Fibroblast of gingiva (primary cell): ENCODE measurements at regions not wholly inside any gene's neighbourhood (a gene's known extent, or its start where the extent isn't known, plus 50 kb on each side); places are given as distances from the start of the nearest gene placed in this dataset.
"Not testable (repeated sequence)": the region's sequence is repeated elsewhere in the genome, so short reads cannot be mapped to it uniquely, and the experiment has no call there.

Experiments used
- DNase-seq: peaks from one replicate; pipeline ENCODE4 v3.0.0-alpha.2; 2011; ENCODE audit warnings: low read depth

GRCh38 chr5:97544678-97545077, 361.6 kb upstream of the RIOK2 start:
- DNase-seq, result no peak

DNA sequence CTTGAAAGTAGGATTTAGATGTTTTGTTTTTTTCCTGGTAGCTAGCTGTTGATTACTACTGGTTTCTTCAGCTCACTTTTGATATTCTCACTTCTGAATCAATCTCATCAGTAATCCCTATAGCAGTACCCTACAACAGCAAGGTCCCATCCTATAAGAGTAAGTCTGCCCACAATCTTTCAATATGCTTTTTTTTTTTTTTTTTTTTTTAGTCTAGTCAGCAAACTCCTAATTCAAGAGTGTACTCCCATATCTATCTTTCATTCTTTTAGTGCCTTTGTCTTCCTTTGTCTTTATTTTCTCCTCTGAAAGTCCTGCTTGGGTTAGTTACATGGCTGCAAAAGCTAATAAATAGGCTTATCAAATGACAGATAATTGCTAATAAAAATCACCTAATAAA, 362.4 kb upstream of the RIOK2 start:
- DNase-seq, result no peak

- peak; percentile 8 for DNase-seq
Measured at GRCh38 chr5:97545886-97546535, 363.0 kb upstream of the RIOK2 start.

DNA sequence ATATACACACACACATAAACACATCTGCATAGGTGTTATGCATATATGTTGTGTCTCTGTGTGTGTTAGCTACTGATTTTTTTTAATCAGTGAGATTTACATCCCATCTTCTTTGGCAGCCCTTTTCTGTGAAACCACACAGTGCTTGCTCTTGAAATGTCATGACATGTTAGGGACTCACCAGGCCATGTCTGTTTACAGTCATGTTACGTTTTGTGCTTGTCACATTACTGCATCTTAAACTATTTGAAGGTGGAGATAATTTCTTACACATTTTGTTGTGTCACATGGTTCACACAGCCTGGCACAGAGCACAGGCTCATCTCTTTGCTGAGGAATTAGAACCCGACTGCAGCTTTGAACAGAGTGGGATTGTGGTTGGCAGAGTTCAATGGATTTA, 364.4 kb upstream of the RIOK2 start:
- DNase-seq, result no peak

- peak; percentile 30 for DNase-seq
Measured at GRCh38 chr5:97547999-97548738, 365.1 kb upstream of the RIOK2 start.

DNA sequence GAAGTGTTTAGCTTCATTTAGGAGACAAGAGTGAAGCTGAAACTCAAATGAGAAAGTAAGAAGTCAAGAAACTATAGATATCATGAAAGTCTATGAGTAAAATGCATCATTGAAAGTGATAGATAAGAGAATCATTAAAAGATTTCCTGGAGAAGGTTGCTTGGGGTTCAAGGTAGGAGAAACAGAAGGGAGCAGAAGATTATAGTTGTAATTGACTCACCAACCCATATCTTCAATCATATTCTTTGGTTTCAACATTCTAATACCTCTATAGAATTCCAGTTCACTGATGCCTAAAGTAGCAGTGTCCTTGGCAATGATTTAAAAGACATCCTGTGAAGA, 365.7 kb upstream of the RIOK2 start:
- no peak for DNase-seq

- DNase-seq, result no peak
Measured at GRCh38 chr5:97549496-97549895, 366.4 kb upstream of the RIOK2 start.

- DNase-seq, result peak; percentile 36
Measured at GRCh38 chr5:97550164-97550563, 367.1 kb upstream of the RIOK2 start.

- DNase-seq, result no peak
Measured at GRCh38 chr5:97550818-97551217, 367.8 kb upstream of the RIOK2 start.

- no peak for DNase-seq
Measured at GRCh38 chr5:97553604-97554452, 370.8 kb upstream of the RIOK2 start.

DNA sequence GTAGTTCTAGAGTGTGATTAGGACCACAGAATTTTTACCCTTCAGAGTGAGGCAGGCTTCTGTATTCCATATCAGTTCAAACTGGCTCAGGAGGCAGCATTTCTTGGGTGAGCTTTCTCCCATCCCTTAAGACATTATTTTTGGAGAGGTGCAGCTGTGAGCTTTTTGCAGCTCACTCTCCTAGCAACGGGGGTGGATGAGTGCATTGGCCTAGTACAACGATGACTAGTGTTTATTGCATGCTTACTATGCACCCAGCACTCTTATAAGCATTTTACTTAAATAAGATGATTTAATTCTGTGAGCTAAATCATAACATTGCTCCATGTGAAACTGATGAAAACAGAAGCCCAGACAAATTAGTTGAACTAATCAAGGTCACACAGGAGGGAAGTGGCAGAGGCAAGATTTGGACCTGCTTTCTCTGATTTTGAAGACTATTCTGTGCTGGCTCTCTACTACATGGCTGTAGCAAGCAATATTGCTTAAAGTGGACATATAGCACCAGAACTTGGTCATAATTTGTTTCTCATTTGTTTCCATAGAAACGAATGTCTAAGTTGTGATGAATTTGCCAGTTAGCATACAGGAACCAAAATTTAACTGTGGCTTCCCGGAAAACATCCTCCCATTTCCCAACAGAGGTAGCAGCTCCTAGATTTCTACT, 372.1 kb upstream of the RIOK2 start:
- peak; percentile 36 for DNase-seq

DNA sequence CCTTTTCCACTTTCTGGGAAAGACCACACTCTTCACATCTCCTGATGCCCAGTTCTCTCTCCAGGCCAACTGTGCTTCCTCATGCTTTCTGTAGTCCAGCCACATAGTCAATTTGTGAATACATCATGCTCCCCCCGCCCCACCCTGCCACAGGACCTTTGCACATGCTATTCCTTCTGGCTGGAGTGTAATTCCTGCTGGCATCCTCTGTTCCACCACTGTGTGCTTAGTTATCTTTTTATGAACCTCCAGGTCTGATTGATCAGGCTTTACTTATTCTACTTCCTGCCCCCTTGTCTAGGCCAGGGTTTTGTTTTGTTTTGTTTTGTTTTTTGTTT, 372.6 kb upstream of the RIOK2 start:
- DNase-seq, result no peak

- DNase-seq, result no peak
Measured at GRCh38 chr5:97559827-97560598, 377.0 kb upstream of the RIOK2 start.

DNA sequence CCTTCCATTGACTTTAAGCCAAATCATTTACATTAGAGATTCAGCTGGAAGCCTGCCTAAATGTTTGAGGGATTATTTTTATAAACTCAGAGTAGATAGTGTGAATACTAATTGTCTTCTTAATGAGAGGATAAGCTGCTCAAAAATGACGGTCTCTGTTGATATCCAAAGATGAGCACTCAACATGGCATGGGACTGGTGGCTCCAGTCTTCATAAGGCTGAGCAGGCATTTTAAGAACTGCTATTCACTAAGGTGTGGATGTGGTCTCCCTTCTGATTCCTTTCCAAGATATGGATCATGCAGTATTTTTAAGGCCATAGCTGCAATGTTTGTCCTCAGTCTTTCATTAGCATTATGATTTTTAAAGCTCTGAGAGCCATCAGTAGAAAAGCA, 377.5 kb upstream of the RIOK2 start:
- no peak for DNase-seq

DNA sequence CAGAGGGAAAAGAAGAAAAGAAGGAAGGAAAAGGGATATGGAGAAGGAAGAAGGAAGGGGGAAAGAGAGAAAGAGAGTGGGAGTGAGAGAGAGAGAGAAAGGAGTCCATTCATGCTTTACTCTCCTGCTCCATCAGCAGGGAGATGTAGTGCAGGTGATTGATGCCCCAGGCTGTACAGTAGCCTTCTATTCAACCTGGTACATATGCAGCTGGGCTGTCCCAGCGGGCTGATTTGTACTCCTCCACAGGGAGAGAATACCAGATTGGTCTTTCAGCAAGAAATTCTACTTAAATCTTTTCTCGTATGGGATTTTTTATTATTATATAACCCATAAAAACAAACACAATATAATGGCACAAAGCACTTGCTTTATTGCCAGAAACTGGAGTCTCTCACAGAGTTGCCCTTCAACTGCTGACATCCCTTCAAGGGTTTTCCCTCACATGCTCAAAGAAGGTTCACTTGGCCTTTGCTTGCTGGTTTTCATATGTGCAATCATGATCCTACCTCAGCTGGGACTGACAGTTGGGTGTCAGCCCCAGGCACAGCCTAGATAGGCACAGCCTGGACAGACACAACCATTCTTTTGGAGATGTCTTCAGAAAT, 380.1 kb upstream of the RIOK2 start:
- DNase-seq, result no peak

DNA sequence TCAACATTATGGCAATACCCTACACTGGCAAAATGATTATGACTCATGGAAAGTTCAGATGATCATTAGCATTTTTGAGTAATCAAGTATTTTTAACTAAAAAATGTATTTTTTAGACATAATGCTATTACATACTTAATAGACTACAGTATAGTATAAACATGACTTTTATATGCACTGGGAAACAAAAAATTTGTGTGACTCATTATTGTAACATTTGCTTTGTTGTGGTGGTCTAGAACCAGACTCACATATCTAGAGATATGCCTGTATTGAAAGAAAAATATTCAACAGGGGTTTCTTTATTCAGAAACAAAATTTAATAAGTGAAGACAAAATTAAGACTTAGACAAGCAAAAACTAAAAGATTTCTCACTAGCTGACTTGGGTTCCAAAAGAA, 385.3 kb upstream of the RIOK2 start:
- DNase-seq, result no peak

GRCh38 chr5:97570242-97570641, 387.2 kb upstream of the RIOK2 start:
- no peak for DNase-seq

DNA sequence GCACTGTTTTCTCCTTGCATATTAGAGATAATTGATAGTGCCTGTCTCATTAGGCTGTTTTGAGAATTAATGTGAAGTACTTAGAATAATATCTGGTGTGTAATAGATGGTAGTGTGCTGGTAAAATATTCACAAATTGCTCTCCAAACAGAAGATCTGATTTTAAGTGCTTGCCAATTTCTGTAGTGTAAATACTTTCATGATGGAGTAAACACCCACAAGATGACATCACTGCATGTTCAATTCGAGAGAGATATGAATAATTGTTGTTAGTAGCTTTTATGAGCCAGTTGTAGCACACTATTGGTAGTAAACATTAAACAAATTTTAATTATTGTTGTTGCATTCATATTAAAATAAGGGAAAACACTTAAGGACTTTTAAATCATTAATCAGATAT, 392.3 kb upstream of the RIOK2 start:
- DNase-seq, result no peak

- no peak for DNase-seq
Measured at GRCh38 chr5:97576956-97577355, 393.9 kb upstream of the RIOK2 start.

DNA sequence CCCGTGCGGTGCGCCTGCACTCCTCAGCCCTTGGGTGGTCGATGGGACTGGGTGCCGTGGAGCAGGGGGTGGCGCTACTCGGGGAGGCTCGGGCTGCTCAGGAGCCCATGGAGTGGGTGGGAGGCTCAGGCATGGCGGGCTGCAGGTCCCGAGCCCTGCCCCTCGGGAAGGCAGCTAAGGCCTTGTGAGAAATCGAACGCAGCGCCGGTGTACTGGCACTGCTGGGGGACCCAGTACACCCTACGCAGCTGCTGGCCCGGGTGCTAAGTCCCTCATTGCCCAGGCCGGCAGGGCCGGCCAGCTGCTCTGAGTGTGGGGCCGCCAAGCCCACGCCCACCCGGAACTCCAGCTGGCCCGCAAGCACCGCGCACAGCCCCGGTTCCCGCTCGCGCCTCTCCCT, 396.9 kb upstream of the RIOK2 start:
- not testable (repeated sequence) for DNase-seq

DNA sequence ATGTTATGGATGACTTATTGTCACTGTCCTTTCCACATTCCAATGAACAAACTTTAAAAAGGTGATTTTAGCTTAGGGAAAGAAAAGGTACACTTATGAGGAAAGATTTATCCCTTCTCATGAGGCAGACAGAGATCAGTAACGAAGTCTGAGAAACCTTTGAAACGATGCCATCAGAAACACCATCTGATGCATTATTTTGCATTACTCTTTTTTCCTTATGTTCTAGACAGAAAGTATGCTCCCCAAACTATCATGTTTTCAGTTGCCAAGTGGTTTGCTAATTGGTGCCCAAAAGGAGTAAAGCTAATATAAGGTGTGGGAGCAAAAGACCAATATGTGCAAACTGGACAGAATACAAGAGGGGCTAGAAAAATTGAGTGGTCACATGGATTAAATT, 397.7 kb upstream of the RIOK2 start:
- no peak for DNase-seq

DNA sequence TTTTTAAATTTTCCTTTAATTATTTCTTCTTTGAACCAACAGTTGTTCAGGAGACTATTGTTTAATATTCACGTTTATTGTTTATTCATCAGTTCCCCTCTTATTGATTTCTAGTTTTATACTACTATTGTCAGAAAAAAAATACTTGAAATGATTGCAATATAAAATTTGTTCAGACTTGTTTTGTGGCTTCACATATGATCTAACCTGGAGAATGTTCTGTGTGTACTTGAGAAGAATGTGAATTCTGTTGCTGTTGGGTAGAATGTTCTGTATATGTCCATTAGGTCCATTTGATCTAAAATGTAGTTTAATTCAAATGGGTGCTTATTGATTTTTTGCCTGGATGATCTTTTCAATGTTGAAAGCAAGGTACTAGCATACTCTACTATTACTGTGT, 408.7 kb upstream of the RIOK2 start:
- DNase-seq, result no peak
